Fibroblast of lung (primary cell): ENCODE measurements at regions not wholly inside any gene's neighbourhood (a gene's known extent, or its start where the extent isn't known, plus 50 kb on each side); places are given as distances from the start of the nearest gene placed in this dataset.

Experiments
- DNase-seq, 2 donors: peaks; one replicate each; pipeline versions ENCODE4 v3.0.0 to v3.0.0-alpha.2; 2010; ENCODE audit warnings: low read depth in 2 of 2
- H2AFZ ChIP-seq: 2 replicates; pipeline ENCODE4 v1.5.1; 2012; ENCODE audit warnings: low read length, control low read depth, inconsistent platforms
- H3K27ac ChIP-seq: 2 replicates; pipeline ENCODE4 v1.5.1; 2011; ENCODE audit warnings: low read length, control low read depth; ENCODE audit not compliant: insufficient read depth
- H3K27me3 ChIP-seq: 2 replicates; pipeline ENCODE4 v1.5.1; 2011; ENCODE audit warnings: mild to moderate bottlenecking, low read length; ENCODE audit not compliant: control insufficient read depth, insufficient read depth
- H3K36me3 ChIP-seq: 2 replicates; pipeline ENCODE4 v1.5.1; 2011; ENCODE audit warnings: low read length; ENCODE audit not compliant: control insufficient read depth, insufficient read depth
- H3K4me1 ChIP-seq: 2 replicates; pipeline ENCODE4 v1.5.1; 2011; ENCODE audit warnings: low read length; ENCODE audit not compliant: control insufficient read depth, insufficient read depth; ENCODE audit errors: extremely low read depth
- H3K4me2 ChIP-seq: 2 replicates; pipeline ENCODE4 v1.5.1; 2011; ENCODE audit warnings: low read length, control low read depth; ENCODE audit not compliant: insufficient read depth; ENCODE audit errors: extremely low read depth
- H3K4me3 ChIP-seq, 4 experiments: fragments of 200-600 bp in 1 of 4; sonication (generic) in 1 of 4; replicated peaks in 1 of 4; 2 replicates each; pipeline ENCODE4 v1.5.1; 2011 to 2016; ENCODE audit warnings: low read length in 4 of 4, low read depth in 3 of 4, mild to moderate bottlenecking in 3 of 4, control low read depth in 2 of 4, inconsistent platforms in 1 of 4, mixed read lengths in 1 of 4; ENCODE audit not compliant: insufficient read depth in 1 of 4; ENCODE audit errors: control extremely low read depth in 1 of 4
- H3K79me2 ChIP-seq: 2 replicates; pipeline ENCODE4 v1.5.1; 2012; ENCODE audit warnings: mild to moderate bottlenecking, low read length, inconsistent platforms; ENCODE audit not compliant: control insufficient read depth, insufficient read depth
- H3K9ac ChIP-seq: 2 replicates; pipeline ENCODE4 v1.5.1; 2011; ENCODE audit warnings: mild to moderate bottlenecking, low read length, control low read depth; ENCODE audit not compliant: insufficient read depth
- H3K9me3 ChIP-seq: 2 replicates; pipeline ENCODE4 v1.5.1; 2012; ENCODE audit warnings: low read depth, low read length; ENCODE audit not compliant: control insufficient read depth, insufficient read depth
- H4K20me1 ChIP-seq: 2 replicates; pipeline ENCODE4 v1.5.1; 2011; ENCODE audit warnings: low read length; ENCODE audit not compliant: control insufficient read depth, insufficient read depth; ENCODE audit errors: extremely low read depth
- CTCF ChIP-seq, 2 donors: IDR thresholded peaks in 1 of 2; conservative IDR thresholded peaks in 1 of 2; 1 replicate in 1 of 2; 2 replicates in 1 of 2; pipeline ENCODE4 v1.5.1; 2011 to 2012; ENCODE audit warnings: low read length in 2 of 2, control low read depth in 1 of 2, inconsistent platforms in 1 of 2, low read depth in 1 of 2, mild to moderate bottlenecking in 1 of 2
- EZH2 ChIP-seq: IDR thresholded peaks from 2 replicates; pipeline ENCODE4 v1.5.1; 2012; ENCODE audit warnings: low read length, control low read depth, mild to moderate bottlenecking; ENCODE audit errors: missing control alignments

- no peaks in the 10 kb centered on the region for H3K79me2 ChIP-seq
- H3K4me2 ChIP-seq: no peak overlapping the region
- H3K4me3 ChIP-seq: no peak overlapping the region
- DNase-seq: no peak
- no peaks in the 10 kb centered on the region for H3K36me3 ChIP-seq
- no peak overlapping the region for H2AFZ ChIP-seq
- TF ChIP-seq EZH2 (no peak), CTCF (conservative IDR thresholded peaks at IDR 0.05 in 1 of 2, IDR thresholded peaks at IDR 0.05 in 1 of 2; ENCODE audit: low read depth in 1 of 2, low read length in 2 of 2) (no peak)
- no peak overlapping the region for H3K9ac ChIP-seq
- no peaks in the 10 kb centered on the region for H3K4me1 ChIP-seq
- no peaks in the 10 kb centered on the region for H3K9me3 ChIP-seq
- H4K20me1 ChIP-seq: no peaks in the 10 kb centered on the region
- no peak overlapping the region for H3K27ac ChIP-seq
- no peaks in the 10 kb centered on the region for H3K27me3 ChIP-seq
These were observed 180.2 kb upstream of the GAS1 start for GRCh38 chr9:87127543-87127942.

DNA sequence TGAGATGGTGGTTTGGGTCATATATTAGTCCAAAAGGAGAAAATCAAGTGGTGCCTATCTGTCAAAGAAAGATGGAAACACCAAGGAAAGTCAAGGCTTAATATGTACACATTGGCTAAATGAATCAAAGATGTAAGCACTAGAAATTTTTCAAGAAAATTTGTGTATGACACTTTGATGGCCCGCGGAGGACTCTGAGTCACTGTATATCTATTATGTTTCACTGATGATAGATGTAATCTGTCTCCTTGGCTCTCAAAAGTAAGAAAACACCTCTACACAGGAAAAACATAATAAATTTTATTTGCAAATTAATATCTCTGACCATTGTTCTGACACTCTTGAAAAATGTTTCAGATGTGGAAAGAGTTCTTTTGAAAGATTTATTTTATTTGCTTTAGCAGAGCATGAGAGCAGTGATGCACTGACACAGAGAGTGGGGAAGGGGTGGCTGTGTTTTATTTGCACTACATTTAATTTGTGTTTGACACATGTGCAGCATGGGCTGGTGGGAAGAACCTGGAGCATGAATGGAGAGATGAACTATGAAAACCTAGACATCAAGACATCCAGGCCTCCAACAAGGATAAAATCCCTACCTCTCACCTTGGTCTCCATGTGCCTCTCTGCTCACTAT lies 180.8 kb upstream of the GAS1 start:
- no peaks in the 10 kb centered on the region for H3K27me3 ChIP-seq
- no peaks in the 10 kb centered on the region for H4K20me1 ChIP-seq
- TF ChIP-seq EZH2 (no peak), CTCF (conservative IDR thresholded peaks at IDR 0.05 in 1 of 2, IDR thresholded peaks at IDR 0.05 in 1 of 2; ENCODE audit: low read depth in 1 of 2, low read length in 2 of 2) (no peak)
- no peaks in the 10 kb centered on the region for H3K79me2 ChIP-seq
- no peak overlapping the region for H3K9ac ChIP-seq
- no peaks in the 10 kb centered on the region for H3K36me3 ChIP-seq
- no peaks in the 10 kb centered on the region for H3K9me3 ChIP-seq
- no peak for DNase-seq
- H2AFZ ChIP-seq: no peak overlapping the region
- H3K4me3 ChIP-seq: no peak overlapping the region
- H3K4me2 ChIP-seq: no peak overlapping the region
- no peak overlapping the region for H3K27ac ChIP-seq
- H3K4me1 ChIP-seq: no peaks in the 10 kb centered on the region

GRCh38 chr9:87128844-87129493 lies 181.7 kb upstream of the GAS1 start:
- no peaks in the 10 kb centered on the region for H3K27me3 ChIP-seq
- no peak for TF ChIP-seq EZH2
- no peak for DNase-seq
- H4K20me1 ChIP-seq: no peaks in the 10 kb centered on the region
- no peak overlapping the region for H2AFZ ChIP-seq
- H3K9me3 ChIP-seq: no peaks in the 10 kb centered on the region
- no peak overlapping the region for H3K9ac ChIP-seq
- no peaks in the 10 kb centered on the region for H3K79me2 ChIP-seq
- no peak overlapping the region for H3K4me2 ChIP-seq
- H3K4me1 ChIP-seq: no peaks in the 10 kb centered on the region
- H3K36me3 ChIP-seq: no peaks in the 10 kb centered on the region
- no peak overlapping the region for H3K4me3 ChIP-seq
- no peak overlapping the region for H3K27ac ChIP-seq
